ENCODE measurements at regions not wholly inside any gene's neighbourhood (a gene's known extent, or its start where the extent isn't known, plus 50 kb on each side); places are given as distances from the start of the nearest gene placed in this dataset.

DNA sequence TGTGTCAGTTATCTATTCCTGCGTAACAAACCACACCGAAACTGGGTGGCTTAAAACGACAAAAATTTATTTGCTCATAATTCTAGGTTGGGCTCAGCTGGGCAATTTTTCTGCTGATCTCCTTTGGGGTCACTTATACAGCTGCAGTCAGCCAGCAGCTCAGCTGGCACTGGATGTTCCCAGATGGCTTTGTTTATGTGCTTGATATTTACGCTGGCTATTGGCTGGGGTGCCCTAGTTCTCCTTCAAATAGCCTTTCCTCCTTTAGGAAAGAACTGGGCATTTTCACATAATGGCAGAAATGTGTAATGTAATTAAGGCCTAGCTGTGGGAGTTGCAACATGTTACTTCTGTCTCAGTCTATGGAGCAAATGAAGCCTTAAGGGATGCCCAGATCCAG is 142.2 kb downstream of the B3GNT2 start:
- Histone ChIP-seq H3K27ac (no peak overlapping the region), H3K4me1 (no peaks in the 10 kb centered on the region), H3K9me3 (no peaks in the 10 kb centered on the region), H3K4me3 (no peak overlapping the region), H3K36me3 (ENCODE audit: insufficient read depth in 1 of 2, low read depth in 1 of 2) (no peaks in the 10 kb centered on the region), H3K27me3 (ENCODE audit: insufficient read depth in 3 of 3, low read length in 2 of 3) (no peaks in the 10 kb centered on the region)
- DNase-seq (no peak), ATAC-seq (no peak)
- TF ChIP-seq, protein P1, sequence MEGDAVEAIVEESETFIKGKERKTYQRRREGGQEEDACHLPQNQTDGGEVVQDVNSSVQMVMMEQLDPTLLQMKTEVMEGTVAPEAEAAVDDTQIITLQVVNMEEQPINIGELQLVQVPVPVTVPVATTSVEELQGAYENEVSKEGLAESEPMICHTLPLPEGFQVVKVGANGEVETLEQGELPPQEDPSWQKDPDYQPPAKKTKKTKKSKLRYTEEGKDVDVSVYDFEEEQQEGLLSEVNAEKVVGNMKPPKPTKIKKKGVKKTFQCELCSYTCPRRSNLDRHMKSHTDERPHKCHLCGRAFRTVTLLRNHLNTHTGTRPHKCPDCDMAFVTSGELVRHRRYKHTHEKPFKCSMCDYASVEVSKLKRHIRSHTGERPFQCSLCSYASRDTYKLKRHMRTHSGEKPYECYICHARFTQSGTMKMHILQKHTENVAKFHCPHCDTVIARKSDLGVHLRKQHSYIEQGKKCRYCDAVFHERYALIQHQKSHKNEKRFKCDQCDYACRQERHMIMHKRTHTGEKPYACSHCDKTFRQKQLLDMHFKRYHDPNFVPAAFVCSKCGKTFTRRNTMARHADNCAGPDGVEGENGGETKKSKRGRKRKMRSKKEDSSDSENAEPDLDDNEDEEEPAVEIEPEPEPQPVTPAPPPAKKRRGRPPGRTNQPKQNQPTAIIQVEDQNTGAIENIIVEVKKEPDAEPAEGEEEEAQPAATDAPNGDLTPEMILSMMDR (IDR thresholded peaks at IDR 0.05) = no peak
- WGBS, 3 donors = 54 to 74% (median 70%) methylated on average over 4 of the region's 4 CpGs
- intact Hi-C loops (cut with DNase I) = no loop called here

GRCh38 chr2:62337403-62337802 is 141.5 kb downstream of the B3GNT2 start:
- Histone ChIP-seq H3K4me1 (no peaks in the 10 kb centered on the region), H3K9me3 (no peaks in the 10 kb centered on the region), H3K4me3 (no peak overlapping the region), H3K27me3 (ENCODE audit: insufficient read depth in 3 of 3, low read length in 2 of 3) (no peaks in the 10 kb centered on the region), H3K36me3 (ENCODE audit: insufficient read depth in 1 of 2, low read depth in 1 of 2) (no peaks in the 10 kb centered on the region), H3K27ac (no peak overlapping the region)
- WGBS, 3 donors = 90 to 94% (median 90%) methylated on average over 4 of the region's 4 CpGs
- intact Hi-C loops (cut with DNase I) = no loop called here
- DNase-seq (no peak), ATAC-seq (no peak)
- TF ChIP-seq, protein P1 (IDR thresholded peaks at IDR 0.05) = no peak

DNA sequence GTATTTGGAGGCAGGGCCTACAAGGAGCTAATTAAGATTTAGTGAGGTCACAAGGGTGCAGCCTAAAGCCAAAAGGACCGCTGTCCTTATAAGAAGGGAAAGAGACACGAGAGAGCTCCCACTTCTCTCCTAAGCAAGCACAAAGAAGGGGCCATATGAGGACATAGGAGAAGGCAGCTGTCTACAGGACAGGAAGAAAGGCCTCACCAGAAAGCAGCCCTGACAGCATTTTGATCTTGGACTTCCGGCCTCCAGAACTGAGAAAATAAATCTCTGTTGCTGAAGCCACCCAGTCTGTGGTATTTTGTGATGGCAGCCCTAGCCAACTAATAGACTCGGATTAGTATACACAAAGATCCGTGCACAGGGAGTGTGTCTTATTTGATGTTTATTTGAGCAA is 139.7 kb downstream of the B3GNT2 start:
- ATAC-seq = no peak

GRCh38 chr2:62334440-62335058 is 138.6 kb downstream of the B3GNT2 start:
- no peaks in the 10 kb centered on the region for H3K9me3 ChIP-seq
- no peaks in the 10 kb centered on the region for H3K36me3 ChIP-seq (ENCODE audit: insufficient read depth in 1 of 2, low read depth in 1 of 2)
- H3K4me3 ChIP-seq = no peak overlapping the region
- TF ChIP-seq, protein P1 (IDR thresholded peaks at IDR 0.05) = no peak
- DNase-seq (no peak), ATAC-seq (no peak)
- 87 to 92% (median 90%) methylated on average over 6 of the region's 6 CpGs for WGBS, 3 donors
- H3K4me1 ChIP-seq = no peaks in the 10 kb centered on the region
- H3K27me3 ChIP-seq (ENCODE audit: insufficient read depth in 3 of 3, low read length in 2 of 3) = no peaks in the 10 kb centered on the region
- H3K27ac ChIP-seq = no peak overlapping the region
- intact Hi-C loops (cut with DNase I) = no loop called here

More for the DNA sequence above, 139.7 kb downstream of the B3GNT2 start:
- 67 to 77% (median 72%) methylated on average over 5 of the region's 5 CpGs for WGBS, 3 donors
- H3K9me3 ChIP-seq = no peaks in the 10 kb centered on the region
- H3K4me3 ChIP-seq = no peak overlapping the region
- no peaks in the 10 kb centered on the region for H3K27me3 ChIP-seq (ENCODE audit: insufficient read depth in 3 of 3, low read length in 2 of 3)
- no peaks in the 10 kb centered on the region for H3K36me3 ChIP-seq (ENCODE audit: insufficient read depth in 1 of 2, low read depth in 1 of 2)
- DNase-seq = no peak
- no peak overlapping the region for H3K27ac ChIP-seq
- no peaks in the 10 kb centered on the region for H3K4me1 ChIP-seq
- intact Hi-C loops (cut with DNase I) = no loop called here
- TF ChIP-seq, protein P1 (IDR thresholded peaks at IDR 0.05) = no peak

DNA sequence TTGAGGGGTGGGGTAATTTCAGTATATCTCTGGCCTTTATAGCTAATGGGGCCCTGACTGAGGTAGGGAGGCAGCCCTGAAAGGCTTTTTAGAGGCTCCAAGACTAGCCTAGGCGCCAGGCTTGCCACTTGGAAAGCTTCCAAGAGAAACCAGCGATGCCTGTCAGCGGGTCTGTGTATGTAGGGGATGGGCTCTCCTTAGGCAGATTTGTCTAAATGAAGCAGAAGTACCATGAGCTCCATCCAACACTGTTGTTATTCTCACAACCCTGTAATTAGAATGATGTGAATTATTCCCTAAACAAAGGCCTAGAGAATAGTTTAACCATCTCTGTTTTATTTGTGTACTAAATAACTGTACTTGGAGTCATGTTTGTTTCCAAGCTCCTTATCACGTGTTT is 138.1 kb downstream of the B3GNT2 start:
- ATAC-seq = no peak
- H3K4me3 ChIP-seq = no peak overlapping the region
- DNase-seq = no peak
- TF ChIP-seq, protein P1 (IDR thresholded peaks at IDR 0.05) = no peak
- H3K36me3 ChIP-seq (ENCODE audit: insufficient read depth in 1 of 2, low read depth in 1 of 2) = no peaks in the 10 kb centered on the region
- intact Hi-C loops (cut with DNase I) = no loop called here
- 69 to 75% (median 70%) methylated on average over 4 of the region's 4 CpGs for WGBS, 3 donors
- no peaks in the 10 kb centered on the region for H3K27me3 ChIP-seq (ENCODE audit: insufficient read depth in 3 of 3, low read length in 2 of 3)
- no peaks in the 10 kb centered on the region for H3K9me3 ChIP-seq
- no peaks in the 10 kb centered on the region for H3K4me1 ChIP-seq
- H3K27ac ChIP-seq = no peak overlapping the region

All from psoas muscle (tissue), 7 donors.